ENCODE measurements at regions not wholly inside any gene's neighbourhood (a gene's known extent, or its start where the extent isn't known, plus 50 kb on each side); places are given as distances from the start of the nearest gene placed in this dataset.

DNA sequence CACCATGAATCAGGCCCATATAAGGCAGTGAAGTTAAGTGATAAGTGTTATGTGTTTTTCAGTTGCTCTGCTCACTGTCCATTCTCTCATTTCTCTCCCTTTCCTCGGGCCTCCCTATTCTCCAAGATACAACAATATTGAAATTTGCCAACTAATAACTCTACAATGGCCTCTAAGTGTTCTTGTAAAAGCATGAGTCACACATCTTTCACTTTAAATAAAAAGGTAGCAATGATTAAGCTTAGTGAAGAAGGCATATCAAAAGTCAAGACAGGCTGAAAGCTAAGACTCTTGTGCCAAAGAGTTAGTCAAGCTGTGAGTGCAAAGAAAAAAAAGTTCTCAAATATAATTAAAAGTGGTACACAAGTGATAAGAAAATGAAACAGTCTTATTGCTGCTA, 675.4 kb downstream of the OTOL1 start:
- Histone ChIP-seq H3K9me3 (ENCODE audit: insufficient read depth, low read depth, low read length) (peaks cover 3% of the 10 kb centered on the region; the same call in 1 of the 2 replicates), H3K4me1 (ENCODE audit: insufficient read depth, low read length) (no peaks in the 10 kb centered on the region), H3K36me3 (ENCODE audit: insufficient read depth, low read depth, low read length) (no peaks in the 10 kb centered on the region), H3K27ac (ENCODE audit: low read length) (no peak overlapping the region), H3K9ac (ENCODE audit: low read depth, low read length) (no peak overlapping the region), H3K4me3 (ENCODE audit: low read length) (no peak overlapping the region), H3K27me3 (ENCODE audit: insufficient read depth, low read length) (no peaks in the 10 kb centered on the region)

DNA sequence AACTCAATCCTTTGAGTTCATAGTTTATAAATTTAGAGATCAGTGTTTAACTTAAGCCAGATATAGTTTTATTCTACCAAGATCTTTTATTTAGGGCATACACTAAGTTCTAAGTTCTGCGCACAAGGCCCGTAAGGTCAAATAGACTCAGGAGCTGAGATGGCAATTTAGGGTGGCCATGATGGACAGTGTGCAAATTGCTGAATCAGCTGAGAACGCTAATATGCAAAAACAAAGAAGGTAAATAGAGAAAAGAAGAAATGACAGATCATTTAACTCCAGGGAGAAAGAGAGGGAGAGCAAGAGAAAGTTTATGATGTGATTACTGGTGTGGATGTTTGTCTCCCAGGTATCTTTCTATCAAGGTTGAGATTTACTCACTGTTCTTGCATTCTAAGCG, 678.5 kb downstream of the OTOL1 start:
- Histone ChIP-seq H3K9ac (ENCODE audit: low read depth, low read length) (no peak overlapping the region), H3K36me3 (ENCODE audit: insufficient read depth, low read depth, low read length) (no peaks in the 10 kb centered on the region), H3K27ac (ENCODE audit: low read length) (no peak overlapping the region), H3K4me1 (ENCODE audit: insufficient read depth, low read length) (no peaks in the 10 kb centered on the region), H3K9me3 (ENCODE audit: insufficient read depth, low read depth, low read length) (peaks cover 3% of the 10 kb centered on the region; the same call in 1 of the 2 replicates), H3K27me3 (ENCODE audit: insufficient read depth, low read length) (no peaks in the 10 kb centered on the region), H3K4me3 (ENCODE audit: low read length) (no peak overlapping the region)

DNA sequence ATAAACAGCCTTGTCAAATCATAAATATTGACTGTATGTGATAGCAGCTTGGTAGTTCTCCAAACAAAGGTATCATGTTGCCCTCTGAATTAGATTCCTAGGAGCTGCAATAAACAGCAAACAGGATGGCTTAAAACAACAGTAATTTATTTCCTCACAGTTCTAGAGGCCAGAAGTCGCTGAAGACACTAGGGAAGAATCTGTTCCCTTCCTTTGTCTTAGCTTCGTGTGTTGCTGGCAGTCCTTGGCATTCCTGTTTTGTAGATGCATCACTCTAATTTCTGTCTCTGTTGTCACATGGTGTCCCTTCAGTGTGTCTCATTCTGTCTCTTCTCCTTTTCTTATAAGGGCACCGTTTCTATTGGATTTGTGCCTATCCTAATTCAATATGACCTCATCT, 679.3 kb downstream of the OTOL1 start:
- H3K4me1 ChIP-seq (ENCODE audit: insufficient read depth, low read length): no peaks in the 10 kb centered on the region
- no peaks in the 10 kb centered on the region for H3K36me3 ChIP-seq (ENCODE audit: insufficient read depth, low read depth, low read length)
- no peak overlapping the region for H3K4me3 ChIP-seq (ENCODE audit: low read length)
- peaks cover 3% of the 10 kb centered on the region; the same call in 1 of the 2 replicates for H3K9me3 ChIP-seq (ENCODE audit: insufficient read depth, low read depth, low read length)
- H3K9ac ChIP-seq (ENCODE audit: low read depth, low read length): no peak overlapping the region
- no peaks in the 10 kb centered on the region for H3K27me3 ChIP-seq (ENCODE audit: insufficient read depth, low read length)
- H3K27ac ChIP-seq (ENCODE audit: low read length): no peak overlapping the region

GRCh38 chr3:162183440-162183839, 686.8 kb downstream of the OTOL1 start:
- no peak overlapping the region for H3K4me3 ChIP-seq (ENCODE audit: low read length)
- H3K9ac ChIP-seq (ENCODE audit: low read depth, low read length): no peak overlapping the region
- H3K27me3 ChIP-seq (ENCODE audit: insufficient read depth, low read length): no peaks in the 10 kb centered on the region
- no peaks in the 10 kb centered on the region for H3K4me1 ChIP-seq (ENCODE audit: insufficient read depth, low read length)
- H3K36me3 ChIP-seq (ENCODE audit: insufficient read depth, low read depth, low read length): no peaks in the 10 kb centered on the region
- no peak overlapping the region for H3K27ac ChIP-seq (ENCODE audit: low read length)
- H3K9me3 ChIP-seq (ENCODE audit: insufficient read depth, low read depth, low read length): no peaks in the 10 kb centered on the region

DNA sequence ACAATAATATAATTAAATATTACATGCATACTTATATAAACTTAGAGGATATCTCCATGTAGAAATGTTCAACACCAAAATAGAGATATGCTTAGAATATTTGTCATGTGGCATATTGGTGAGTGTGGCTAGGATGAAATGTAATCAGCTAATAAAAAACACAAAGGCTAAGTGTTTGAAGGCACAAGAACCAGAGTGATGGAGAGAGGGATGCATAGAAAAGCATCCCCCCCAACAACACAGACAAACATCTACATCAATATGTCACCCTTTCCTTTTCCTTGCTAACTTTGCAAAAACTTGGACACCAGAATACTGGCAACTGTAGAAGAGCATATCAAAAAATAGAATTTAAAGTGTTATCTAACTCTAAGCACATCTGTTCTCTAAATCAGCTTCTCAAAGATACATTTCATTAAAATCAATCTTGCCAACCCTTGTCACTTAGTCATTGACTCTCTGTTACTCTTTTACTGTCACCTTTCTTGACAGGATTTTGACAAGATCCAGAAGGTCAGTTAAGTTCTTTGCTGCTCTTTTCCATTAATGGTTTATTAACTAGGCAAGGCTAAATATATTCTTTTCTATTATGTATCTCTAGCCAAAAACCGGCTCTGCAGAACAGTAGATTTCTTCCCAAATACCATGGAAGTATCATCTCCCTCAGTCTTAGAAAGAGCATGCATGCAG, 695.9 kb downstream of the OTOL1 start:
- H3K4me3 ChIP-seq (ENCODE audit: low read length): no peak overlapping the region
- no peaks in the 10 kb centered on the region for H3K36me3 ChIP-seq (ENCODE audit: insufficient read depth, low read depth, low read length)
- peaks cover 9% of the 10 kb centered on the region; the same call in 1 of the 2 replicates for H3K9me3 ChIP-seq (ENCODE audit: insufficient read depth, low read depth, low read length)
- H3K27me3 ChIP-seq (ENCODE audit: insufficient read depth, low read length): no peaks in the 10 kb centered on the region
- H3K27ac ChIP-seq (ENCODE audit: low read length): no peak overlapping the region
- no peak overlapping the region for H3K9ac ChIP-seq (ENCODE audit: low read depth, low read length)
- H3K4me1 ChIP-seq (ENCODE audit: insufficient read depth, low read length): peaks cover 4% of the 10 kb centered on the region; the same call in 1 of the 2 replicates

DNA sequence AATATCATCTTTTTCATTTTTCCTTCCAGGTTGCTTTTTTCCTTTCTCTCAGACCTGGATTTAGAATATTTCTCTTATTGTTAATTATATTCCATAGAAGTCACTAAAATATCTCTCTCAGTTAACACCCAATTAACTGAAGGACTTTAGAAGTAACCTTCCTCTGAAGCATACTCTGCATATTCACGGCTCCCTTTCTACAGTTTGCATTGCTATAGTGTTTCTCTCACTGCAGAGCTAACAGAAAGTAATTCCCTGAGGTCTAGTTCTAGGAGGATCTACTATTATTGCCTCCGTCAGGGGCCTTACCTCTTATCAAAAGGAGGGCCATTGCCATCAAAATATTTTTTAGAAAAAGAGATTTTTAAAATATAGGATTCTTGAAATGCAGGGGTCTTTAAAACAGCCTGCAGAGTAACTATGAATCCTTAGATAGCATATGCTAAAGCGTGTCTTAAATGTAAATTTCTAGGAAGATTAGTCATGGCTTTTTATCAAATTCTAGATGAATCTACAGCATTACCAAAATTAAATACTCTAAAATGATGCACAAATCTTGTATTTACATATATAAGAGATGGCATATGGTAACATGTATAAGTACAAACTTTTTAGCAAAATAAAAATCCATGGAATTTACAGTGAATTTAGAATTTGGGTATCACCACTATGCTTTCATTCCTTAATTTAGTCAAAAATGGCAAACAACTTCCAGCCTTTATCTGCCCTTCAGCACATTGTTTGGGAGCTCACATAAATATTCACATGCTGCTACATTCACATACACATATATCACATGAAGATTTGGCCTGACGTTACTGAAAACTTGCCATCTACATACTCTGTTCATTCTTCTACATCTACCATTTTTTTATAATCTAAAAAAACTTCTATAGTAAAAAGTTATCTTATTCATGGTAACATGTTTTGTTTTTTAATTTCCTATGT, 696.8 kb downstream of the OTOL1 start:
- peaks cover 4% of the 10 kb centered on the region; the same call in 1 of the 2 replicates for H3K4me1 ChIP-seq (ENCODE audit: insufficient read depth, low read length)
- no peaks in the 10 kb centered on the region for H3K27me3 ChIP-seq (ENCODE audit: insufficient read depth, low read length)
- H3K9ac ChIP-seq (ENCODE audit: low read depth, low read length): no peak overlapping the region
- peaks cover 9% of the 10 kb centered on the region; the same call in 1 of the 2 replicates for H3K9me3 ChIP-seq (ENCODE audit: insufficient read depth, low read depth, low read length)
- H3K27ac ChIP-seq (ENCODE audit: low read length): no peak overlapping the region
- no peak overlapping the region for H3K4me3 ChIP-seq (ENCODE audit: low read length)
- H3K36me3 ChIP-seq (ENCODE audit: insufficient read depth, low read depth, low read length): no peaks in the 10 kb centered on the region

- H3K36me3 ChIP-seq (ENCODE audit: insufficient read depth, low read depth, low read length): no peaks in the 10 kb centered on the region
- H3K27ac ChIP-seq (ENCODE audit: low read length): no peak overlapping the region
- H3K9ac ChIP-seq (ENCODE audit: low read depth, low read length): no peak overlapping the region
Observed at GRCh38 chr3:162195147-162195546, 698.5 kb downstream of the OTOL1 start.

GRCh38 chr3:162196964-162197363, 700.4 kb downstream of the OTOL1 start:
- no peak overlapping the region for H3K27ac ChIP-seq (ENCODE audit: low read length)
- H3K9me3 ChIP-seq (ENCODE audit: insufficient read depth, low read depth, low read length): no peaks in the 10 kb centered on the region
- peaks cover 4% of the 10 kb centered on the region; the same call in 1 of the 2 replicates for H3K4me1 ChIP-seq (ENCODE audit: insufficient read depth, low read length)
- H3K27me3 ChIP-seq (ENCODE audit: insufficient read depth, low read length): no peaks in the 10 kb centered on the region
- H3K9ac ChIP-seq (ENCODE audit: low read depth, low read length): no peak overlapping the region
- H3K4me3 ChIP-seq (ENCODE audit: low read length): no peak overlapping the region
- no peaks in the 10 kb centered on the region for H3K36me3 ChIP-seq (ENCODE audit: insufficient read depth, low read depth, low read length)

More at GRCh38 chr3:162195147-162195546, 698.5 kb downstream of the OTOL1 start:
- Histone ChIP-seq H3K4me1 (ENCODE audit: insufficient read depth, low read length) (peaks cover 4% of the 10 kb centered on the region; the same call in 1 of the 2 replicates), H3K9me3 (ENCODE audit: insufficient read depth, low read depth, low read length) (peaks cover 8% of the 10 kb centered on the region; the same call in 1 of the 2 replicates), H3K4me3 (ENCODE audit: low read length) (no peak overlapping the region), H3K27me3 (ENCODE audit: insufficient read depth, low read length) (no peaks in the 10 kb centered on the region)

GRCh38 chr3:162200836-162201235, 704.2 kb downstream of the OTOL1 start:
- no peaks in the 10 kb centered on the region for H3K9me3 ChIP-seq (ENCODE audit: insufficient read depth, low read depth, low read length)
- H3K4me1 ChIP-seq (ENCODE audit: insufficient read depth, low read length): no peaks in the 10 kb centered on the region
- H3K4me3 ChIP-seq (ENCODE audit: low read length): no peak overlapping the region
- no peak overlapping the region for H3K27ac ChIP-seq (ENCODE audit: low read length)
- no peak overlapping the region for H3K9ac ChIP-seq (ENCODE audit: low read depth, low read length)
- H3K27me3 ChIP-seq (ENCODE audit: insufficient read depth, low read length): no peaks in the 10 kb centered on the region
- H3K36me3 ChIP-seq (ENCODE audit: insufficient read depth, low read depth, low read length): no peaks in the 10 kb centered on the region

DNA sequence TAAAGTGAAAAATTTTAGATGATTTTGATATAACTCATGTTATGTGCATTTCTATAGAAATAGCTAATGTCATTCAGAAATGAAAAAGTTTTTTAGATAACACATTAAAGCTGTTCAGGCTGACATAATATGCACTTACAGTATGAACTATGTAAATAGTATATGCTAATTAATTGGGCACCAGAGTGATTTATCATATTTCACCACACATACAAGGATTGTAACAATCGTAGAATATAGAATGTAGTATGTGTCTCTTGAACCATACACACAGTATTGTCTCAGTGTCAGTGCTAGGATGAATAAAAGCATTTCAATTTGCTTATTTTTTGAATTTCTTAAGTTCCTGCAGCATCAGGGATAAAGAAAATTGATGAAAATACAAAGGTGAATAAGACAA, 710.0 kb downstream of the OTOL1 start:
- Histone ChIP-seq H3K27me3 (ENCODE audit: insufficient read depth, low read length) (no peaks in the 10 kb centered on the region), H3K9ac (ENCODE audit: low read depth, low read length) (no peak overlapping the region), H3K36me3 (ENCODE audit: insufficient read depth, low read depth, low read length) (no peaks in the 10 kb centered on the region), H3K9me3 (ENCODE audit: insufficient read depth, low read depth, low read length) (no peaks in the 10 kb centered on the region), H3K4me3 (ENCODE audit: low read length) (no peak overlapping the region), H3K27ac (ENCODE audit: low read length) (no peak overlapping the region), H3K4me1 (ENCODE audit: insufficient read depth, low read length) (no peaks in the 10 kb centered on the region)

DNA sequence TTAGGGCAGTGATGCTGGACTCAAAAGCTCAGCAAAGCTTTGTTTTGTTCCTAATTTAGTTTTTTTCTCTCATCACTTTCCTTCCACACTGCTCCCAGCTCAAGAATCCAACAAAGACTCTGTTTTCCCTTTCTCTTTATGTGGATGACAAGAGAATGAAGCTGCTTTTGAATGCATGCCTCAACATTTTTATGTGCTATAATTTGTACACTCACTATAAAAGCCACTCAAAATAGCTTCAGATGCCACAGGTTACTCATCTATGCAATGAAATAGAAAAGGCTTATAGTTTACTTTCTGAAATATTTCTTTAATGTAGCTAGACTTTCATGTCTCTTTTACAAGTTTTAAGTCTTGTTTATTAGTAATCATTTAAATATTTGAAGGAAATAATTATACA, 714.9 kb downstream of the OTOL1 start:
- no peaks in the 10 kb centered on the region for H3K4me1 ChIP-seq (ENCODE audit: insufficient read depth, low read length)

More for the DNA sequence above, 714.9 kb downstream of the OTOL1 start:
- Histone ChIP-seq H3K9me3 (ENCODE audit: insufficient read depth, low read depth, low read length) (no peaks in the 10 kb centered on the region), H3K4me3 (ENCODE audit: low read length) (no peak overlapping the region), H3K9ac (ENCODE audit: low read depth, low read length) (no peak overlapping the region), H3K36me3 (ENCODE audit: insufficient read depth, low read depth, low read length) (no peaks in the 10 kb centered on the region), H3K27me3 (ENCODE audit: insufficient read depth, low read length) (no peaks in the 10 kb centered on the region), H3K27ac (ENCODE audit: low read length) (no peak overlapping the region)
